ENCODE measurements at regions not wholly inside any gene's neighbourhood (a gene's known extent, or its start where the extent isn't known, plus 50 kb on each side); places are given as distances from the start of the nearest gene placed in this dataset.
A peak's percentile ranks its signal among the peaks of the same experiment; 100 is the strongest.

DNA sequence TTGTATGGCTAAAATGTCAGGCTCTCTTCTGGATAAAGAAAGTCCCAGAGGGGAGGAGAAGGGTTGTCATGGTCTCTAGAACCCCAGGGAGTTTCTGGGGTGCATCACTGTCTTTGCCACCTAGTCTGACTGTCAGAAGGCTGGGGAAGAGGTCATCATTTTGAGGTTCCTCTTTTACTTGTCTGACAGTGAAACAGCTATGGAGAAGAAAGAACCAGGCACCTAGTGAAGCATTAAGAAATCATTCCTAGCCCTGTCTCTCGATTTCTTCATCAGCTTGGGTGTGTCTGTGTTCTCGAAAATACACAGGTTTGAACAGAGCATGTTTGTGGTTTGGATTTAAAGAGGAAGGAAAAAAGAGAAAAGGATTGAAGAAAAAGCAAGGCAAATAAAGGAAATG lies 158.7 kb upstream of the LRIG3 start:
- TF ChIP-seq, protein P1, sequence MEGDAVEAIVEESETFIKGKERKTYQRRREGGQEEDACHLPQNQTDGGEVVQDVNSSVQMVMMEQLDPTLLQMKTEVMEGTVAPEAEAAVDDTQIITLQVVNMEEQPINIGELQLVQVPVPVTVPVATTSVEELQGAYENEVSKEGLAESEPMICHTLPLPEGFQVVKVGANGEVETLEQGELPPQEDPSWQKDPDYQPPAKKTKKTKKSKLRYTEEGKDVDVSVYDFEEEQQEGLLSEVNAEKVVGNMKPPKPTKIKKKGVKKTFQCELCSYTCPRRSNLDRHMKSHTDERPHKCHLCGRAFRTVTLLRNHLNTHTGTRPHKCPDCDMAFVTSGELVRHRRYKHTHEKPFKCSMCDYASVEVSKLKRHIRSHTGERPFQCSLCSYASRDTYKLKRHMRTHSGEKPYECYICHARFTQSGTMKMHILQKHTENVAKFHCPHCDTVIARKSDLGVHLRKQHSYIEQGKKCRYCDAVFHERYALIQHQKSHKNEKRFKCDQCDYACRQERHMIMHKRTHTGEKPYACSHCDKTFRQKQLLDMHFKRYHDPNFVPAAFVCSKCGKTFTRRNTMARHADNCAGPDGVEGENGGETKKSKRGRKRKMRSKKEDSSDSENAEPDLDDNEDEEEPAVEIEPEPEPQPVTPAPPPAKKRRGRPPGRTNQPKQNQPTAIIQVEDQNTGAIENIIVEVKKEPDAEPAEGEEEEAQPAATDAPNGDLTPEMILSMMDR (IDR thresholded peaks at IDR 0.05; ENCODE audit: low read depth, low read length): no peak
- no peak overlapping the region for H3K4me3 ChIP-seq (ENCODE audit: low read depth, low read length)
- in situ Hi-C loops (cut with HindIII; ENCODE audit: low sequenced_read_pairs): loop anchor here (25.0 kb wide), 1 partner anchor 167 kb away; the partner anchor contains the start of gene LRIG3
- DNase-seq (ENCODE audit: low read depth, low spot score): no peak

DNA sequence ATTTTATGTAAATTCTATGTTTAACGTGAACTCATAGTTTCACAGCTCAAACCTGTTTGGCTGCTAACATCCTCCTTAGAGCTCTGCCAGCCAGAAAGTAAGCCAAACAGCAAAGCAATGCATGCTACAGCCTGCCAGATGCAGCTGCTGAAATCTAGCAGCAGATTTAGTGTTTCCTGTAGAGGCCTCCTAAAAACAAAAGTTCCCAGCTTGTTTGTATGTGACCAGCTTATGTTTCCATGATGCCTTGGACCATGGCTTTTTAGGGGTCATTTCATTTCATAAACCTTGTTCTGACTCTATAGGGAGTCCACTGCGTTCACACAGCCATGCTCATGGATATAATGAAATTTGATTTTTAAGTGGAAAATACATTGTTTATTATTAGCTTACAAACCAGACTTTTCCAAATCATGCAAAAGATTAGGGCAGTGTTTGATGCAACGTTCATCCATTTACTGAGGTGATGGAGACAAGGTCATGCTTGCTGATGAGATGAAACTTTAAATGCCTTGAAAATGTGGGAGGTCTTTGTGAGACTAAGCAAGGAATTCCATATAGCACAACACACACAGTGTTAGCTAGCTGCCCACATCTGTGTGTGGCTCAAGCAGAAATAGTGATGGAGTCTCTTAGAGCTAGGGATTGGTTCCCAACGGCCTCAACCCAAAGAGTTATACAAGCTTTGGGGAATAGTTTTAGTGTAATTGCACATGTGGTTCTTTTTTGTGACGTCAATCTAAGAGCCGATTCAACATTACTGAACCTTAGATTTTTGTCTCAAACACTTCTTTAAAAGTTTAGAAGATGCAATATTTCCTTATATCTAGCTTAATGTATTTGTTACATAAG lies 157.5 kb upstream of the LRIG3 start:
- no peak overlapping the region for H3K4me3 ChIP-seq (ENCODE audit: low read depth, low read length)
- no peak for DNase-seq (ENCODE audit: low read depth, low spot score)
- TF ChIP-seq, protein P1 (IDR thresholded peaks at IDR 0.05; ENCODE audit: low read depth, low read length): no peak
- in situ Hi-C loops (cut with HindIII; ENCODE audit: low sequenced_read_pairs): loop anchor here (25.0 kb wide), 1 partner anchor 166 kb away; the partner anchor contains the start of gene LRIG3

DNA sequence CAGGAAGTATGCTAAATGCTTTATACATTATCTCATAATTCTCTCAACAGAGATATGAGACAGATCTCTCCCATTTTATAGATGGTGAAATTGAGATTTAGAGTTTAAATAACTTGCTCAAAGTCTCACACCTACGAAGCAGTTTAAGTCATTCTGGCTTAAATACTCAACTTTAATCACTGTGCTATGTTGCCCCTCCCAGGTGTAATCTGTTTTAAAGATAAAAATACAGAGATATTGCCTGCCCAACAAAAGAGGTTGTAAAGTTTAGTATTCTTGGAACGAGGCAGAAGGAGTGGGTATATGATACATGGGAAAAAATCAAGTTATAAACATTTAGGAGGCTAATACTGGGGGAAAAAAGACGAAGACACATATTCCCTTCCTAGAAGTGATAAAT lies 156.8 kb upstream of the LRIG3 start:
- no peak for DNase-seq (ENCODE audit: low read depth, low spot score)
- no peak overlapping the region for H3K4me3 ChIP-seq (ENCODE audit: low read depth, low read length)
- TF ChIP-seq, protein P1 (IDR thresholded peaks at IDR 0.05; ENCODE audit: low read depth, low read length): no peak
- in situ Hi-C loops (cut with HindIII; ENCODE audit: low sequenced_read_pairs): loop anchor here (25.0 kb wide), 1 partner anchor 165 kb away; the partner anchor contains the start of gene LRIG3

DNA sequence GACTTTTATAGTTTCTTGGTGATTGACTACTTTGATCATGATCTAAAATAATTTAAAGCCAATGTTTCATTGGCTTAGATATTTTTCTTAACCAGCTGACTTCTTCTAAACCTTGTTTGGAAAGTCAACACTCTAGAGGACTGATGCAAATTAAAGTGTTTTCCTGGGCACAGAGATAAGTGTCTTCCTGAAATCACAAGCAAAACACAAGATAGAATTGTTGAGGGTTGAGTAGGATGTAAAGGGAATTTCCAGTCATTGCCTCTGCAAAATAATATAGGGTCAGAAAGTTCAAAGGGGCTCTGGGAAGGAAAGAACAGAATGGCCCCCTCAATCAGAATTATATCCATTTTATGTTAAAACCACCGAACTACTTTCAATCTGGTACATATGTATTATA lies 156.3 kb upstream of the LRIG3 start:
- DNase-seq (ENCODE audit: low read depth, low spot score): no peak
- TF ChIP-seq, protein P1 (IDR thresholded peaks at IDR 0.05; ENCODE audit: low read depth, low read length): no peak
- in situ Hi-C loops (cut with HindIII; ENCODE audit: low sequenced_read_pairs): loop anchor here (25.0 kb wide), 1 partner anchor 164 kb away; the partner anchor contains the start of gene LRIG3
- H3K4me3 ChIP-seq (ENCODE audit: low read depth, low read length): no peak overlapping the region

DNA sequence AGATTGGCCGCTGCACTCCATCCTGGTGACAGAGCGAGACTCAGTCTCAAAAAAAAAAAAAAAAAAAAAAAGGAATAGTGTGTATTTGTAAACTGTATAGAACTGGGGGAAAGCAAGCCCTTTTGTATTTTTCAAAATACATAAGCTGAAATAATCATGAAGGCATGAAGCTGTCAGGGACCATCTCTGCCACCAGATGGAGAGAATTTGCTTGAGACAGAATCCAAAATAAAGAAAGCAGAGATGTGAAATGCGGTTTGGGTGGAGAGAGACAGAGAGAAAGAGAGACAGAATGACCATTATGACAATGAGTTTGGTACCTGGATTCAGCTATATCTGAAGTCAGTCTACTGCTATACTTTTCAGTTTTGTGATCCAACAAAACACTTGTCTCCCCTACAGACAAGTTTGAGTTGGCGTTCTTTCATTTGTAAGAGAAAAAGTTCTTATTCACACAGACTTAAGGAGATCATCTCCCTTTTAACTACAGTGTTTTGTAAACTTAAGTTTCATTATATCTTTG lies 155.7 kb upstream of the LRIG3 start:
- in situ Hi-C loops (cut with HindIII; ENCODE audit: low sequenced_read_pairs): loop anchor here (25.0 kb wide), 1 partner anchor 164 kb away; the partner anchor contains the start of gene LRIG3
- TF ChIP-seq, protein P1 (IDR thresholded peaks at IDR 0.05; ENCODE audit: low read depth, low read length): peak; percentile 16
- DNase-seq (ENCODE audit: low read depth, low spot score): no peak
- no peak overlapping the region for H3K4me3 ChIP-seq (ENCODE audit: low read depth, low read length)

DNA sequence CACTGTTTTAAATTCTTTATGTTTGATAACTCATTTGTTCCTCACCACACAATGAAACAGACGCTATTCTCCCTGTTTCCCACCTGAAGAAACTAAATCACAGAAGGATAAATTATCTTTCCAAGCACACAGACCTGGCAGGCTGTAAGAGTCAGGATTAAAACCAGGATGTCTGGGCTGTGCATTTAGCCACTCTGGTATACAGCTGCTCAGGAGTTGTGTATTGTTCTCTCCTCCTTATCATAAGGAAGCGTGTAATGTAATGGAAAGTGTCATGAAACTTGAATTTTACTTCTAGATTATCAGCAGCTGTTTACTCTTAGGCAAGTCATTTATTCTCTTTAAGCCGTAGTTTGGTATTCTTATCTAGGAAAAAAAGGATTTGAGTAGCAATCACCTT lies 154.8 kb upstream of the LRIG3 start:
- in situ Hi-C loops (cut with HindIII; ENCODE audit: low sequenced_read_pairs): loop anchor here (25.0 kb wide), 1 partner anchor 163 kb away; the partner anchor contains the start of gene LRIG3
- DNase-seq (ENCODE audit: low read depth, low spot score): no peak
- TF ChIP-seq, protein P1 (IDR thresholded peaks at IDR 0.05; ENCODE audit: low read depth, low read length): no peak
- no peak overlapping the region for H3K4me3 ChIP-seq (ENCODE audit: low read depth, low read length)
